Limb (tissue), 2 donors: ENCODE measurements at regions not wholly inside any gene's neighbourhood (a gene's known extent, or its start where the extent isn't known, plus 50 kb on each side); places are given as distances from the start of the nearest gene placed in this dataset.
"Not testable (repeated sequence)": the region's sequence is repeated elsewhere in the genome, so short reads cannot be mapped to it uniquely, and the experiment has no call there.

Experiments
- DNase-seq, 2 donors: peaks; one replicate each; pipeline ENCODE4 v3.0.0-alpha.2; 2016; ENCODE audit errors: extremely low spot score in 2 of 2

DNA sequence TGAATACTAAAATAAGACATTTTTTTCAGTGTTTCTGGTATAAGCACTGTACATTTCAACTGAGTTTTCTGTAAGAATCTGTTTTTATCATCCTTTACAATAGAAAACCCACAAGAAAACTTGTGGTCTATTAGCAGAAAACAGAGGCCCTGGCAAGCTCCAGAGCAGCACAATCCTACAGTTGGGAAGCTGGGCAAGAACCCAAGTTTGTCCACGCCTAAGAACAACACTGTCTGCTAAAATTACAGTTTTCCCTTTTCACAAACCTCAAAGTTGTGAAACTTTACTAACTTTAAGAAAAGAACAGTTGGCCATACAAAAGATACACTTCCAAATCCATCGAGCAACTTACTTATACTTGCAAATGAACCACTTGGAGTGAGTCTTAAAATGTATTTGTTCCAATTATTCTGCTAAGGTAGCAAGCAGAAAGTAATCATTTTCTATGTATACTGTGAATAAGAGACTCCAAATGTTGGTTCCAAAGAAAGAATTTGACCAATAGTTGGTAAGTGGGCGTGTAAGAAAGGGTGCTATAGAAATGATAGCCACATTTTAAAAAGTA lies 982.0 kb upstream of the ARRDC3 start:
- DNase-seq: no peak

GRCh38 chr5:92353107-92354030 lies 970.3 kb upstream of the ARRDC3 start:
- DNase-seq: no peak

DNA sequence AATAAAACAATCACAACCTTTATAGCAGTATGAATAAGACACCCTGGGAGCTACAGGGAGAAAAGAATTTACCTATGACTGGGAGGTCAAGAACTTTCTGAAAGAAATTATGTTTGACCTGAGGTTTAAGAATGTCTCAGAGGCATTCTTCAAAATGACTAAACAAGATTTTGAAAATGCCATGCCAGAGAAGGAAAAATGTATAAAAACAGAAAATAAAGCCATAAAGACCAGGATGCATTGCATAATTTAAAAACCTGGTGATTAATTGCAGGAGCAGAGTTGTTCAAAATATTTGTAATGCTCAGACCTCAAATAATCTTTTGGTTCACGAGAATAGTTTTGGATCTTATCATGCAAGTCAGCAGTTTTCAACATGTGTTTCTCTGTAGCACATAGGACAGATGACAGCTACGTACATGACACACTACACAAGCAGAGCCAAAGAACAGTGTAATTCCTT lies 954.7 kb upstream of the ARRDC3 start:
- DNase-seq: no peak

- DNase-seq: no peak
Observed at GRCh38 chr5:92332039-92332438, 948.9 kb upstream of the ARRDC3 start.

DNA sequence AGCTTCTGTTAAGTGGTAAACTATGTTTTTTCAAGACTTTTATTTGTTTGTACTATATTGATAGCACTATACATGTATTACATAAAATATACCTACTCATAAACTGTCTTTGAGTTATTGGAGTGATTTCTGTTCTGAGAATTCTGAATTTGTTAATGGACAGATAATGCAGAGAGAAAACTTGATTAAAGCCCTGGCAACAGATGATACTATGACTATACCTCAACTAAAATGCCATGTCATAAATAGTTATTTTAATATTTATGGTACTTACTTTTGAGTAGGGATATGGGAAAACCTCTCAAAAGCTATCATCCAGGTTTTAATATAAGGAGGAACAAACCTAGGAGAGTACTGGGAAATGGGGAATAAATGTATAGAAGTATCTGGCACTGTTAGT lies 947.2 kb upstream of the ARRDC3 start:
- no peak for DNase-seq

DNA sequence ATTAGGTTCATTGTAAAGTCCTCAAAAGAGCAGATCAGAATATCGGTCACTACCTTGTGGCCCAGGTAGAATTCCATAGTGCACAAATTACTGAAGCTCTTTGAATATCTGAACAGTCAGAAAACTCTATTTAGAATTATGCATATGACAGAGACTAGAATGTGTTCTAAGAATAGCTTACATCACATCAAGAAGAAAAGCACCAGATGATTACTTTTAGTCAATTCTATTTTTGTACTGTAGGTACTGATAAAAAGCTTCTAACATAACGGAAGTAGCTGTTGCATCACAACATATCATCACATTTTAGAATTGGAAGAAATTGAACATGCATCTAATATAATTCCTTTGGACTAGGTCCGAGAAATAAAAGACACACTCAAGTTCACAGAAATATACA lies 946.6 kb upstream of the ARRDC3 start:
- DNase-seq: no peak

DNA sequence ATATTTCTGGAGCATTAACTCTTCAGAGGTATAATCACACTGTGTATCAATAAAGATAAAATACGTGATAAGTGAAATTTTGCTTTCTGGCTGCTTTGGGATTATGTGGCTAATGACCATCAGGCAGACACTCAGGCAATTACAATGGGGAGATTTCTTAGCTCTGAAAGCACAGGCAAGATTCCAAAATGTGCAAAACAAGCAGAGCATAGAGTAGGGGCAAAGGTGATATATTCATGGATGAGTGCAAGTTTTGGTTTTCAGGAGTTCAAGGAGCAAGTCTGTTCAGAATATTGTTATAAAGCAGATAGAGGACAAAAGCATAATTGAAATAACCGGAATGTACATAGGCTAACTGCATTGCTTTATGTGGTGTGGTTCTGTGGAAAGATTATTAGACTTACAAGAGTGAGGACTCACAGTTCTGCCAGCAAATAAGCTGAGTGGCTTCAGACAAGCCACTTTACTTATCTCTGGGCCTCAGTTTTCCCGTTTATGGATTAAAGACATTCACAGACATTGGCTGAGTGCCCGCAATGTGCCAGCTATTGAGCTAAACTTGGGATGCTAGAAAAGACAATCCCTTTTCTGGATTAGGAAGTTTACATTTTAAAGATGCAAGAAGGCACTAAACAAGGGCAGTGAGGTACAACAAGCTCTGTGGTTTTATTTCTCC lies 945.6 kb upstream of the ARRDC3 start:
- DNase-seq: no peak

DNA sequence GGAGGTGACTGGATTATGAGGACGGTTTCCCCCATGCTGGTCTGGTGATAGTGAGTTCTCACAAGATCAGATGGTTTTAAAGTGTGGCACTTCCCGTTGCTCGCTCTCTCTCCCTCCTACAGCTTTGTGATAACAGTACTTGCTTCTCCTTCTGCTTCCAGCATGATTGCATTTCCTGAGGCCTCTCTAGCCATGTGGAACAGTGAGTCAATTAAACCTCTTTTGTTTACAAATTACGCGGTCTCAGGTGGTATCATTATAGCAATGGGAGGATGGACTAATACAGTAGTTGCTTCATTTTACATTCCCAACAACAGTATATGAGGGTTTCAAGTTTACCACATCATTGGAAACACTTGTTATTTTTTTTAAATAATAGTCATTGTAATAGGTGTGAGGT lies 937.3 kb upstream of the ARRDC3 start:
- DNase-seq: no peak

DNA sequence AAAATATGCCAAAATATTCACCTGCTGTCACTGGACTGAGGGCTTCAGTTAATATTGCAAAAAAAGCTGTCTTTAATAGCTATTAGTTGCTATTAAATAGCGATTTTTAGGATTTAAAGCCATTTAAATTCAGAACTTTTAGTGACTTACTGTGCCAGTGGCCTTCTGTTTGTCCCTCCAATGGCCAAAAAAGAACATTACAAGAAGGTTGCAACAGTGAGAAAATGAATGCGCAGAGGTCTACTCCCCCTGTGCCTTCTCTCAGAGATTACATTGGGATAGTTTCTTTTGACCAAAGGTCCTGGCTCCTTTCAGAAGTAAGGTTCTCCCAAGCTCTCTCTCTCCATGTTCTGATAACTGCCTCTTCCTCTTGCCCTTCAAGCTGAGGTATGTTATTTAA lies 930.3 kb upstream of the ARRDC3 start:
- no peak for DNase-seq

DNA sequence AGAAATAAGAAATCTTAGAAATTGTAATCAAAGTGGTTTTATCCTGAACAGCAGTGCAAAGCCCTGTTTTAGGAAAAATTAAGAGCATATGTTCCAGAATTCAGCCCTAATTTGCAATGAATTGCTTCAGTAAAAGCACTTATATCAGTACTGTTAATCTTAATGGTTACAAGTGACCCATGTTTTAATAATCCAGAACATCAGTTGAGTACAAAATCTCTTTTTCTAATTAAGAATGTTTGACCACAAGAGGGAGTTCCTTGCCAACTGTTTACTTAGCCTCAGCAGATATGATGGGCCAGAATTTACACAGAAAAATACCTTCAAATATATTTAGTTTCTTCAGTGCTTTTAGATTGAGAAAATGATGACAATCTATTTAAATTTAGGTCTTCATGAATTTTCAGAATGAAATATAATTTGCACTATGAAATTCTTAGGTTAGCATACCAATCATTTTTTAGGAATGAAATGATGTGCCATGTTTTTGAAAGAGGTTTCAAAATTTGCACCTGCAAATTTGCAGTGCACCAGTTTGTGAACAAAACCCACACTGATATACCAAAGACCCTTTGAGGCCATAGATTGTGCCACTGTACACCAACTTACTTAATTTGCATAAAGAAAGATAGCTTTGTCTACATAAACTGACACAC lies 926.3 kb upstream of the ARRDC3 start:
- peak in 1 of 2 donors; percentile 38 for DNase-seq

- DNase-seq: no peak
Observed at GRCh38 chr5:92308679-92309078, 925.6 kb upstream of the ARRDC3 start.

DNA sequence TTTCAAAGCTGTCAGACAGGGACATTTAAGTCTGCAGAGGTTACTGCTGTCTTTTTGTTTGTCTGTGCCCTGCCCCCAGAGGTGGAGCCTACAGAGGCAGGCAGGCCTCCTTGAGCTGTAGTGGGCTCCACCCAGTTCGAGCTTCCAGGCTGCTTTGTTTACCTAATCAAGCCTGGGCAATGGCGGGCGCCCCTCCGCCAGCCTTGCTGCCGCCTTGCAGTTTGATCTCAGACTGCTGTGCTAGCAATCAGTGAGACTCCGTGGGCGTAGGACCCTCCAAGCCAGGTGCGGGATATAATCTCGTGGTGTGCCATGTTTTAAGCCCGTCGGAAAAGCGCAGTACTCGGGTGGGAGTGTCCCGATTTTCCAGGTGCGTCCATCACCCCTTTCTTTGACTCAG lies 919.2 kb upstream of the ARRDC3 start:
- not testable (repeated sequence) for DNase-seq

DNA sequence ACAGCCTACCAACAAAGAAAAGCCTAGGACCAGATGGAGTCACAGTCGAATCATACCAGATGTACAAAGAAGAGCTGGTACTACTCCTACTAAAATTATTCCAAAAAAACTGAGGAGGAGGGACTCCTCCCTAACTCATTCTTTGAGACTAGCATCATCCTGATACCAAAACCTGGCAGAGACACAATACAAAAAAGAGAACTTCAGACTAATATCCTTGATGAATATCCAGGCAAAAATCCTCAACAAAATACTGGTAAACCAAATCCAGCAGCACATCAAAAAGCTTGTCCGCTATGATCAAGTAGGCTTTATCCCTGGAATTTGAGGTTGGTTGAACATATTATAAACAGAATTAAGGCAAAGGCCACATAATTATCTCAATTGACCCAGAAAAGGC lies 900.4 kb upstream of the ARRDC3 start:
- DNase-seq: no peak

DNA sequence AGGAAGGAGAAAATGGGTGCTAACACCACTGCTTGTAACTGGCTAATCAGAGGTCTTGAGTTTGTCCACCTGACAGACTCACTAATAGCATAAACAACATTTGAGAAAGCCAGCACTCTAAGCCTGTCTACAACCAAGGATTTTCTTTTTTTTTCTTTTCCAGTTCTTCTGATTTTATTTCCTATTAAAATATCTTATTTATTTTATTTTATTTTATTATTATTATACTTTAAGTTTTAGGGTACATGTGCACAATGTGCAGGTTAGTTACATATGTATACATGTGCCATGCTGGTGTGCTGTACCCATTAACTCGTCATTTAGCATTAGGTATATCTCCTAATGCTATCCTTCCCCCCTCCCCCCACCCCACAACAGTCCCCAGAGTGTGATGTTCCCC lies 888.6 kb upstream of the ARRDC3 start:
- not testable (repeated sequence) for DNase-seq

DNA sequence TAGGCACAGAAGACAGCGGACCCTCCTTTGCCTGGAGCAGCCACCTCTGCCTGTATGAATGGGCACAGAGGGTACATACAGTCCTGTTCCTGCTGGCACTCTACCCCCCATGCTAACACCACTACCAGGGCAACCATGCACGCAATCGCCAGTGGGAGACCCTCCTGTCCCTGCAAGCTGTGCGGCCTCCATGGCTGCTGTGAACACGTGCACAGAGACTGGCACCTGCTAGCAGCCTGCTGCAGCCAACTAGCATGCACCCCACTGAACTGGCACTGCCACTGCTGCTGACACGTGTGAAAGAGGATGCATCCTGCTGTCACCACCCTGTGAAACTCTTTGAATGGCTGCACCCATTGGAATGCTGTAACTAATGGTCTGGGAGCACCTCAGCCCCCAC lies 885.2 kb upstream of the ARRDC3 start:
- DNase-seq: no peak

- DNase-seq: no peak
Observed at GRCh38 chr5:92267830-92268229, 884.7 kb upstream of the ARRDC3 start.

- DNase-seq: no peak
Observed at GRCh38 chr5:92265804-92266203, 882.7 kb upstream of the ARRDC3 start.

DNA sequence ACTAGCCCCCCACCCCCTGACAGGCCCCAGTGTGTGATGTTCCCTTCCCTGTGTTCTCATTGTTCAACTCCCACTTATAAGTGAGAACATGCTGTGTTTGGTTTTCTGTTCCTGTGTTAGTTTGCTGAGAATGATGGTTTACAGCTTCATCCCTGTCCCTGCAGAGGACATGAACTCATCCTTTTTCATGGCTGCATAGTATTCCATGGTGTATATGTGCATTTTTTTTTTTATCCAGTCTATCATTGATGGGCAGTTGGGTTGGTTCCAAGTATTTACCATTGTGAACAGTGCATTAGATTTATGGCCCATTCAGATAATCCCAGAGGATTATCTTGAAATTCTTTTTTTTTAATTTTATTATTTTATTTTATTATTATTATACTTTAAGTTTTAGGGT lies 872.5 kb upstream of the ARRDC3 start:
- DNase-seq: not testable (repeated sequence)

DNA sequence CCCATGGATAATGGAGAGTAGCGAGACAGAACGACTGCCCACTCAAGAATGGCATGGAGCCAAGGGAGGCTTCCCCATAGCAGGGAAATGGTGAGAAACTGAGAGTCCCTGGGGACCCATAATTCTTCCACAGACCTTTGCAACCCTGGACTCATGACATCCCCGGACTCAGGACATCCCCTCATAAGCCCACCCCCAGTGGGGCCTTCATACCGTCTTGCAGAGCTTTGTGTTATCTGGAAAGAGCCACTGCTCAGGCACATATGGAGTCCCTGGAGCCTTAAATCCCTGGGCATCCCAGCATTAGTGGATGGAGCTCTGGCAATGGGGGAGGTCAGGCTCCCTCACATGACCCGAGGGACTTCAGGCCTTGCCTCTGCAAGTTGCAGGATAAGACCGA lies 865.4 kb upstream of the ARRDC3 start:
- no peak for DNase-seq

- DNase-seq: no peak
Observed at GRCh38 chr5:92242170-92242569, 859.1 kb upstream of the ARRDC3 start.

DNA sequence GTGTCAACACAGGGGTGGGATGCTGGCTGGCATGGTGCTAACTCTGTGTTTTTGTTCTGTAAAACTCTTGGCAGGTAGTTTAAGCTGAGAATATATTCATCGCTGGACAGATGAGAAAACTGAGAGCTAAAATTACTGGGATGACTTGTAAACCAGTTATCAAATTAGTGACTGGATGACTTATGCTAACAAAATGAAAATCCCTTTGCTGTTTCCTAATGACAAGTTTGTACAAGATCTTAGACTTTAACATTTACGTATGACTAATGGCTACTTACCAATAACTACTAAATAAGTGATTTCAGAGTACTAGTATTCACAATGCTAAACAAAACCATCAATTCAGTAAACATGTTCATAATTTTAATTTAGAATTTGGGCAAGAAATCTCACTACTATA lies 854.8 kb upstream of the ARRDC3 start:
- DNase-seq: no peak

DNA sequence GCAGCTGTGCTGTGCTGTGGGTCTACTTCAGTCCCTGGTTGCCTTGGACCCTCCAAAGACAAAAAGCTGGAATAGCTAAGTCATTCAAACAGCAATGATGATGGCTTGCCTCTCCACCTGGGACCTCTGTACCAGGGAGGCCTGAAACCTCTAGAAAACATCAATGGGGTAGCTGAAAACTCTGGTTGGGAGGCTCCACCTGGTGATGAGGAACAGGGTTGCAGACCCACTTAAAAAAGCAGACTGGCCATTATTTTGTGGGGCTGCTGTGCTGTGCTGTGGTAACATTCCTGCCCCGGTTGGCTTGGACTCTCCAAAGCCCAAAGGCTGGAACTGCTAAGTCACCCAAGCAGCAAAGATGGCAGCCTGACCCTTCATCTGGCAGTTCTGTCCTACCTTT lies 839.3 kb upstream of the ARRDC3 start:
- no peak for DNase-seq
